ENCODE measurements at regions not wholly inside any gene's neighbourhood (a gene's known extent, or its start where the extent isn't known, plus 50 kb on each side); places are given as distances from the start of the nearest gene placed in this dataset.

DNA sequence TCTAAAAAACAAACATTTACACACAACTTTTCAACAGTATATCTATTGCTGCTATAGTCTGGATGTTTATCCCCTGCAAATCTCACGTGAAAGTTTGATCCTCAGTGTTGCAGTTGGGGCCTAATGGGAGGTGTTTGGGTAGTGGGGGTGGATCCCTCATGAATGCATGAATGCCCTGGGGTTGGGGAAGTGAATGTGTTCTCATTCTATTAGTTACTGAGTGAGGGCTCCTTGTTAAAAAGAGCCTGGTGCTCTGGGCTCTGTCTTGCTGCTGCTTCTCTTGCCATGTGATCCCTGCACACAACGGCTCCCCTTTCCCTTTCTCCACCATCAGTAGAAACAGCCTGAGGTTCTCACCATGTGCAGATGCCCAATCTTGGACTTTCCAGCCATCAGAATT is 242.7 kb upstream of the HTR2A start:
- FAIRE-seq, result no peak
- DNase-seq (ENCODE audit: insufficient read length, low spot score), result no peak

DNA sequence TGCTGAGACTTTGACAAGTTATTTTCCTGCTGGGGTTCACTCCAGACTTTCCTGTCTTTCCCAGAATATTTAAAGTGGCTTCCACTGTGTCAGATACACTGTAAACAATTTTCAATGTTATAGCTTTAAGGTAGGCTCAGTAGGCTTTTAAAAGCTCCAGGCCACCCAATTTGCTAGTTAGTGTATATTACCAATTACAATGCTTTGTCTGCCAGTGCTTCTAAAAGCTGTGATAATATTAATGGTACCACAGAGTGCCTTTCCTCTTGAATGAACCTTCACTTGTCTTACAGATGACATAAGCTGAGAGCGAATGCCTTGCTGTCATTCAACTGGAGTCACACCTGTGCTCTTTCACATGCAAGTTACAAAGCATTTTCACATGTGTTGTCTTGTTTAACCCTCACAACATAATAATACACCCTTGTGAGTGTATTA is 239.7 kb upstream of the HTR2A start:
- no peak for FAIRE-seq
- no peak for DNase-seq (ENCODE audit: insufficient read length, low spot score)

DNA sequence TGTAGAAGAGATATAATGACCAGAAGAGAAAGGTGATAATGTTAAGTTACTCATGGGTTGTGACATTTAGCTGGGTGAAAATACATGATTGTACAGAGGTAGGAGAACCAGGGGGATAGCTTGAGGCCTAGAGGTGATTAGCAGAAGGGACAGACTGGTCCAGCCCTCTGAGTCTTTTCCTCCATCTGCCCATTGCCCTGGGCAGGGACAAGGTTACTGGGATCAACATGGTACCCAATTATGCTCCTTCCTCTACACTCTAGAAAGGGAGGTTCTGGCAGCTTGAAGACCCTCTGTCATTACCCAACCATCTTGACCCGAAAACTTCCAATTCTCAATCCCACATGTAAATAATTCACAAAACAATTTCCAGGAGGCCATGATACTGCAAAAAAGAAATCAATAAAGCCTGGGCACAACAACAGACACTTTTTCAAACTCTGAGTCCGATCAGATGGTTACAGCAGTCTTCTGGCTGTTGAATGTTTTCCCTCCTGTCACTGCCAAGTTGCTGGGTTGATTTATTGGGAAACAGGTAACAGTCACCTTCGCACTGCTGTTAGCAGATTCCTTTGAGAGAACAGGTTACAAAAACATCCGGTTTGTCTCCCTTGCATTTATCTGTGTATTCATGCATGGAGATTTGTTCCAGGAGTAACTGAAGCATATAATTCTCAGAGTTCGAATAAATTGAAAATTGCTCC is 239.1 kb upstream of the HTR2A start:
- DNase-seq (ENCODE audit: insufficient read length, low spot score) (no peak), FAIRE-seq (no peak)

GRCh38 chr13:47134939-47135489 is 238.2 kb upstream of the HTR2A start:
- peak; percentile 72 for FAIRE-seq

GRCh38 chr13:47133011-47133445 is 236.2 kb upstream of the HTR2A start:
- FAIRE-seq, result no peak
- no peak for DNase-seq (ENCODE audit: insufficient read length, low spot score)

More at GRCh38 chr13:47134939-47135489, 238.2 kb upstream of the HTR2A start:
- no peak for DNase-seq (ENCODE audit: insufficient read length, low spot score)

- FAIRE-seq, result no peak
- no peak for DNase-seq (ENCODE audit: insufficient read length, low spot score)
Observed at GRCh38 chr13:47129461-47129860, 232.6 kb upstream of the HTR2A start.

DNA sequence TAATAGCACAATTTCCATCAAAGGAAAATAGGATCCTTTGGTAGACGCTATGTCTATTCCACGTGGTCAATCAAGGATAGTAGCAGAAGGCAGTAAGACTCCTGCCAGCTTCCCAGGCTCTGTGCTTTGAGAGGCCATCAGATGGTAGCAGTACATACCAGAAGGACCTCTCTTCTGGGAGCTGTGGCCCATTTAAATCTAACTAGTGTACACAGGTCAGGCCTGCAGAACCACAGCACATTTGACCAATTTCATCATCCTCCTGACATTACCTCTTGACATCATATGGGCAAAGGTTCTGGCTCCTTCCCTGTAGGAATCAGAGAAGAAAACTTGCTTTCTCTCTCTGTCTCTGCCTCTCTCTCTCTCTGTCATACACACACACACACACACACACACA is 229.6 kb upstream of the HTR2A start:
- FAIRE-seq (no peak), DNase-seq (ENCODE audit: insufficient read length, low spot score) (no peak)

DNA sequence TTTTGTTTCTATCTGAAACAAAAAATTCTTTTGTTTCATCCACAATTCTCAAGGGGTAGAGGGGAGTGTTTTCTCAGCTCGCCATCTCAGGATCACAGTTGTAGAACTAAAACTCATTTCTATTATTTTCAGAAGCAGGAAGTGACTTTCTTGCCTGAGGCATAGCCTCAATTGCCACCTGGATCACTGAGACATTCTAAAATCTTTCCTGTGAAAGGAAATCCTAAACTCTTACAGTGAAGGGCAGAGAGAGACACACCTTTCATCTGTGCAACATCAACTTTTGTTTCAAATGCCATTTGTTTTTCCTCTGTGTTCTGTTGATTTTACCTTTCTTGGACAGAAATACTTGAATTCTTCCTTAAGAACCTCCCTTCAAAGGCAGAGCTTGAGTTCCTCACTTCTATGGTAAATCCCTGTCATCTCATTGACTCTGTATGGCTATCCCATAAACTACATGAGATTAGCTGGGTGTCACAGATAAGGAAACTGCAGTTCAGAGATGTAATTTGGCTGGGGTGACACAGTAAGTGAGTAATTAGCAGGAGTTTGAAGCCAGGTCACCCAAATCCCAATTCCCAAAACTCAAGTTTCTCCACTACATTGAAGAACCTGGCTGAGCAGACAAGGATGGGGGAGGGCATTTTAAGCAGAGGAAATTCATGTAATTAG is 224.4 kb upstream of the HTR2A start:
- FAIRE-seq, result no peak

DNA sequence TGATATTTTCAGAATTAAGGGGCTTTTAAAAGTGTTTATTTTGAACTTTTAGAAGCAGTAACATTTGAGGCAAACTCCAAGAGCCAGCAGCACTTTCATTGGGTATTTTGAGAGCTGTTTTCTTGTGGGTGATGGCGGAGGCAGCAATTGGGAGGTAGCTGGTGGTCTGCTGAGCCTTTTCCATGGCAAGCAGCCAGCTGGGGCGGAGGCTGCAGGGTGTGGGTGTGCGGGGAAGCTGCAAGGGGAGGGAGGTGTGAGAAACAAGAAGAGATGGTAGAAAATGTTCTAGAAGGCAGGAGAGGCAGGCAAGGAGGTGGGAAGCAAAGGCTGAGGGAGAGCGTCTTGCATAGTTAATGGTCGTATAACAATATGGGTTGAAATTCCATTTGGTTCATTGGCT is 223.4 kb upstream of the HTR2A start:
- DNase-seq (ENCODE audit: insufficient read length, low spot score), result no peak
- no peak for FAIRE-seq

More for the DNA sequence above, 224.4 kb upstream of the HTR2A start:
- no peak for DNase-seq (ENCODE audit: insufficient read length, low spot score)

DNA sequence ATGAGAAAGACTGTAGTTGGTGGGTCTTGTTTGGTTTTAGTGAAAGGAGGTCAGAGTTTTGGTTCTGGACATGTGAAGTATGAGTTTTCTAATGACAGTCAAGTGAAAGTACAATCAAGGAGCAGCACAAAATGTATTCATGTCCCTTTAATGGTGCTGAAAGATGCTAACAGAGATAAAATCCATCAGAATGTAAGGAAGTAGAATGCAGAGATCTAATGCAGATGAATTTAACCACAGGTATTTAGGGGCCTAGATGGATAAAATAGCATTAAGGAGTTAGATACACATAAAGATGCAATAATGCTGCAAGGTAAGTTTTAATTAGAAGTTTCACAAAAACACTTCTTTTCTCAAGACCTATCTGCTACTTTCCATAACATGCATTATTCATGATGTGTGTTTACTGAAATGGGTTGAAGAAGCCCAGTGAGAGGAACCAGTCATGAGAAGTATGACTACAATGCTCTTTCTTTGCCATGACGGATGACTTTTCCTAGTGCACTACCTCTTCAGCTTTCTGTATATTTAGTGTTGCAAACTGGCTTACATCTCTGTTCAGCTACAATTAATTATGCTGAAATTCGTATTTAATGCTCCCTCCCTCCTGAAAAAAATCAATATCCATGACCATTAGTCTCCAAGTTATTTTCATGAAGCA is 222.9 kb upstream of the HTR2A start:
- no peak for FAIRE-seq
- no peak for DNase-seq (ENCODE audit: insufficient read length, low spot score)

- DNase-seq (ENCODE audit: insufficient read length, low spot score) (no peak), FAIRE-seq (no peak)
Observed at GRCh38 chr13:47117268-47117667, 220.4 kb upstream of the HTR2A start.

GRCh38 chr13:47114030-47114429 is 217.2 kb upstream of the HTR2A start:
- DNase-seq (ENCODE audit: insufficient read length, low spot score) (no peak), FAIRE-seq (no peak)

DNA sequence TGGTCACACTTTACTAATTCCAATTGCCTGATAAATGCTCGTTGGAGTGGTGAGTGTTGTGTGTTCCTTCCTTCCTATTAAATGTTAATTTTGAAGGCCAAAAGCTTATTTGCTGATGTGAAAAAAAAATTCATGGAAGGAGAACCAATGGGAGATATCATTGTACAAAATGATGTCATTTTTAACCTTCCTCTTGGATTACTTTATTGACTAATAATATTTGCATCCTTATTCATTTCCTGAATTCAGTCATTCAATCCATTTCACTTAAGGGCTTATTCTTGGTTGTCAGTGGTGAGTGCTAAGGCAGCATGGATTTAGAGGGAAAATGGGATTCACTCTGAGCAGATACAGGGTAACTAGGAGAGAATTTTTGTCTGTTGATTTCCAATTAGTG is 216.0 kb upstream of the HTR2A start:
- FAIRE-seq (no peak), DNase-seq (ENCODE audit: insufficient read length, low spot score) (no peak)

DNA sequence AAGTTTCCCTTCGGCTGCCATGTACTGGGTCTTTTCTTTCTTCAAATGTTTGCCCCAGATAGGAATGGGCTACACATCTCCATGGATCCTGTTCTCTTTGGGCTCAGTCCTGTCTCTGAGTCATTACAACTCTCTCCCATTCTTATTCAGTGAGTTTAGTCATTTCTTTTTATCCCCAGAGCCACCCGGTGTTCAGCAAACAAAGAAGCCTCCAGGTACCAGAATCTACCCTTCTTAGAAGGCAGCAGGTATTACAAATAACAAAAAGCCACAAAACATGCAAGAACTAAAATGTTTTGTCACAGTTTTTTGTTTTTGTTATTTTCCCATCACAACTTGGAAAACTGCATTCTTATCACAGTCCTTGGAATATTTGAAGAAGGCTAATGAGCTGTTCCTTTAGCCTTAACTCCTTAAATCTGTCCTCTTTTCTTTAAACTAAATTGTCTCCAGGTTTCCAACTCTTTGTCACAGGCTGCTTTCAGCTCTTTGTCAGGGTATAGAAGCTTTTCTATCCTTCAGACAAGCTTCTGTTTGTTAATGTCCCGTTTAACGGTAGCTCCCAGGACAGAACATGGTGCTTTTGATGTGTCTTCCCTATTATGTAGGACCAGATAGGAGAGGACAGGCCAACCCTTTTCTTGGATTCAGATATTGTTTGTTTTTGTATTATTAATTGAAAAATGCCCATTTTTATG is 215.5 kb upstream of the HTR2A start:
- no peak for DNase-seq (ENCODE audit: insufficient read length, low spot score)
- FAIRE-seq, result peak; percentile 81

DNA sequence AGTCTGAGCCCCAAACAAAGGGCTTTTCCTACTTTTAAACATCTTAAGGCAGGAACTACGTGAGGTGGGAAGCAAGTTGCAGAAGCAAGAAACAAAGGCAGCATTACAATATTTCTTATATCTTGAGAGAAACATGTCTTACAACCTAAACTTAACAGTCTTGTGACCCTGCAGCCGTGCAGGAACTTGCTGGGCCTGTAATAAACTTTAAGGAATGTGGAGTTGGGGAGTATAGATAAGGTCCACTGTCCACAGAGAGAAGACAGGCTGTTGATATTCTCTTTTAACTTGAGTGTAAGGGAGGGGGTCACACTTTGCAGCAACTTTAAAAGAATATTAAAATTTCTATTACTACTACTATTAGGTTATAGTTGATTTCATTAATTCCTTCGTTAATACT is 214.6 kb upstream of the HTR2A start:
- DNase-seq (ENCODE audit: insufficient read length, low spot score) (no peak), FAIRE-seq (no peak)

DNA sequence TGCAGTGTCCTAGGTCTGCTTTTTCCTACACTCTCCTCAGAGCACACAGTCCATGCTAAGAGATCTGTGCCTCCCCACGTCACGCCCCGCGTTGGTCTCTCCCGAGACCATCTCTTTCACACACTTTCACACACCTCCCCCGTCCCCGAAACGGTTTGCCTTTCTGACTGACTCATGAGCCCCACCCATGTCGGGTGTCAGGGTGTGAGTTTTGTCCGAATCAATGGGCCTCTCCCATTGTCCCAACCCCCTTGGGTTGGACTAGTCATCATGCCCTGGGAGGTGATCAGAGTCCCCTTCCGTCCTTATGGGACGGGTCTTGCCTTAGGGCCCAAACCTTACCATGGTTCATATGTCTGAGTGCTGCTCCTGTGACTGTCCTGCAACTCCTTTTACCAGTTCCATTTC is 214.0 kb upstream of the HTR2A start:
- no peak for DNase-seq (ENCODE audit: insufficient read length, low spot score)
- no peak for FAIRE-seq

- DNase-seq (ENCODE audit: insufficient read length, low spot score) (no peak), FAIRE-seq (no peak)
Observed at GRCh38 chr13:47110141-47110540, 213.3 kb upstream of the HTR2A start.

DNA sequence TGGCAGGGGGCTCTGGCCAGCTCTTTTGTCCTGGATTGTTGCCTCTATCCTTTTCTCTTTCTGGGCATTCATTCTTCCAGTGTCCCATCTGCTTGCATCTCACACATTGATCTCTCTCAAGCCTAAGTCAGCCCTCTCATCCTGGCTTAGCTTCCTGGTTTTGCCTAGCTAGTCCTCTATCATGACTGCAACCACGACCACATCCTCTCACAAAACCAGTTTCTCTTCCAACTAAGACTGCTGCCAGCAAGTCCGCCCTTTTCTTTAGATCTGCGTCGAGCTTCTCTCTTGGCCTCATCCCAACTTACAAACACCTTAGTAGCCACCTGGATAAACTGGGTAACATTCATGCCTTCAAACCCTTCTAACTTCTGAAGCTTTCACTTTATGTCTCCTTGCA is 212.2 kb upstream of the HTR2A start:
- no peak for DNase-seq (ENCODE audit: insufficient read length, low spot score)
- FAIRE-seq, result peak; percentile 84

DNA sequence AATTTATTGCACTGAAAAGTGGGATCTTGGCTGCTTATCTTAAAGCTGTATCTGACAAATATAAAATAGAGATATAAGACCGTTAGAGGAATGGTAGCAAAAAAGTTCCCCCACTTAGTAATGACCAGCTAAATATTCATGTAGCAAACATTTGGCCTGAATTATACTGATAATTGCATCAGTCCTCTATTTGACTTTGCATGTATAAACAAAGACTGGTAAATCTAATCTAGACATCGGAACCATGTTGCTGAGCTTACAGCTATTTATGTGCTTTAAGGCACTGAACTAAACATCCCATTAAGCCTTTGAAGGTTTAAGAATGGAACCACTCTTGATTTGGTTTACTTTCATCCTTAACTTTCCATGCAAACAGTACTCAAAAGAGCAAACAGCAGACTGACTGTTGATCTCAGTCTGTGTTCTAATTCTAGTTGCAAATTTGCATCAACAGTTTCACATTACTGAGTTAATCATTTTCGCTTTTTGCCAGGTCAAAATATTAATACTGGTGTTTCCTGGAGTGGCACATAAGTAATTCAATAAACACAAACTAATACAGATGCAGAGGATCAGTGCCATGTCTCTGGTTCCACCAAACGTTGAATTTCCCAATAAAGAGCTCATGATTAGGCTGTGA is 203.5 kb upstream of the HTR2A start:
- peak; percentile 16 for DNase-seq (ENCODE audit: insufficient read length, low spot score)

DNA sequence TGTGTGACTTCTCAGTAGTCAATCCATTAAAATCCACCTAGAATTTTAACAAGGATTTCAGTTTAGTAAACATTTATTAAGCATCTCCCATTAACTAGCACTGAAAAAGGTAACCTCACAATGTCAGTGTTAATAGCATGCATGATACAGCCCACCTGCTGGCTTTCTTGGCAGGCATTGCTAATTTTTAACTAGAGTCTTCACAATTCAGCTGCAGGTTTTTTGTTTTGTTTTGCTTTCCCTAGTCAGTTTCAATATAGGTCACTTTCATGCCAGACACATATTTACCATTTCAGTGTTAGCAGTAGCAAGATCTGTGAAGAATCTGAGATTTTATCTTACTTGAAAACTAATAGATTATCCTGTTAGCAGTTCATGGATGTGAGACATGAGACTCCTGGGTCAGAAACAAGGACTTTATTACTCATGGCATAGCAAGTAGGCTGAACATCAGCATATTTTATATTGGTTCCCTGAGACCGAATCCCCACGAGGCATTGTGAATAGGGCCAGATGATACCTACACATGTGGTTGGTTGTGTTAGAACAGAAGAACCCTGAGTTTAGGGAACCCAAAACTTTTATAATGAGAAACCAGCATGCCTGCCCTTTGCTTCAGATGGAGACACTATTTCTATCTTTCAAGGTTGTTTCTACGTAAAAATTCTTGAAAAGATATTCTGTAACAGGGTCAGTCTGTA is 198.0 kb upstream of the HTR2A start:
- DNase-seq (ENCODE audit: insufficient read length, low spot score) (peak; percentile 18), FAIRE-seq (peak; percentile 98)

More for the DNA sequence above, 203.5 kb upstream of the HTR2A start:
- FAIRE-seq, result peak; percentile 96
